ENCODE measurements at regions not wholly inside any gene's neighbourhood (a gene's known extent, or its start where the extent isn't known, plus 50 kb on each side); places are given as distances from the start of the nearest gene placed in this dataset.
A peak's percentile ranks its signal among the peaks of the same experiment; 100 is the strongest.

- no peak overlapping the region for H3K27ac Mint-ChIP-seq (ENCODE audit: low read depth, unreplicated experiment)
- DNase-seq (ENCODE audit: unreplicated experiment), result no peak
- TF ChIP-seq CTCF (IDR thresholded peaks at IDR 0.05; ENCODE audit: unreplicated experiment), result no peak
- CTCF ChIA-PET, result no interaction called here
- H3K4me1 Mint-ChIP-seq (ENCODE audit: insufficient read depth, unreplicated experiment), result peaks cover 9% of the 10 kb centered on the region
- BruUV-seq (replicated peaks), result no TSS peak
- POLR2A ChIA-PET, result no interaction called here
- no peak overlapping the region for H3K4me3 Mint-ChIP-seq (ENCODE audit: unreplicated experiment)
- no peaks in the 10 kb centered on the region for H3K27me3 Mint-ChIP-seq (ENCODE audit: insufficient read depth, unreplicated experiment)
- intact Hi-C loops (cut with micrococcal nuclease), result no loop called here
- peaks cover 6% of the 10 kb centered on the region for H3K36me3 Mint-ChIP-seq (ENCODE audit: insufficient read depth, unreplicated experiment)
- no peaks in the 10 kb centered on the region for H3K9me3 Mint-ChIP-seq (ENCODE audit: unreplicated experiment)
Observed at GRCh38 chr18:76205906-76206305, 289.1 kb downstream of the ZNF516 start.

- POLR2A ChIA-PET, result no interaction called here
- H3K4me1 Mint-ChIP-seq (ENCODE audit: insufficient read depth, unreplicated experiment), result no peaks in the 10 kb centered on the region
- H3K9me3 Mint-ChIP-seq (ENCODE audit: unreplicated experiment), result peaks cover under 1% of the 10 kb centered on the region
Observed at GRCh38 chr18:76203552-76203951, 291.5 kb downstream of the ZNF516 start.

GRCh38 chr18:76202322-76202721 is 292.7 kb downstream of the ZNF516 start:
- CTCF ChIA-PET, result no interaction called here
- POLR2A ChIA-PET, result no interaction called here

More at GRCh38 chr18:76203552-76203951, 291.5 kb downstream of the ZNF516 start:
- intact Hi-C loops (cut with micrococcal nuclease), result no loop called here
- Mint-ChIP-seq H3K27me3 (ENCODE audit: insufficient read depth, unreplicated experiment) (no peaks in the 10 kb centered on the region), H3K4me3 (ENCODE audit: unreplicated experiment) (no peak overlapping the region), H3K36me3 (ENCODE audit: insufficient read depth, unreplicated experiment) (peaks cover 6% of the 10 kb centered on the region), H3K27ac (ENCODE audit: low read depth, unreplicated experiment) (no peak overlapping the region)
- CTCF ChIA-PET, result interaction anchor here (0.6 kb wide), 1 partner anchor 62 kb away, joined by 6 read pairs; no protein-coding TSS in a partner anchor
- BruUV-seq (replicated peaks), result no TSS peak
- TF ChIP-seq CTCF (IDR thresholded peaks at IDR 0.05; ENCODE audit: unreplicated experiment), result no peak
- DNase-seq (ENCODE audit: unreplicated experiment), result no peak

GRCh38 chr18:76195601-76196000 is 299.4 kb downstream of the ZNF516 start:
- ChIA-PET CTCF (interaction anchor here (0.6 to 0.9 kb wide), 2 partner anchors 13 to 1697 kb away, joined by 3 to 4 read pairs; no protein-coding TSS in a partner anchor), POLR2A (no interaction called here)
- no peak for TF ChIP-seq CTCF (IDR thresholded peaks at IDR 0.05; ENCODE audit: unreplicated experiment)
- intact Hi-C loops (cut with micrococcal nuclease), result no loop called here
- H3K27me3 Mint-ChIP-seq (ENCODE audit: insufficient read depth, unreplicated experiment), result no peaks in the 10 kb centered on the region
- peaks cover 5% of the 10 kb centered on the region for H3K4me1 Mint-ChIP-seq (ENCODE audit: insufficient read depth, unreplicated experiment)
- H3K4me3 Mint-ChIP-seq (ENCODE audit: unreplicated experiment), result no peak overlapping the region
- peaks cover 8% of the 10 kb centered on the region for H3K9me3 Mint-ChIP-seq (ENCODE audit: unreplicated experiment)
- DNase-seq (ENCODE audit: unreplicated experiment), result peak; percentile 27
- BruUV-seq (replicated peaks), result no TSS peak
- no peak overlapping the region for H3K27ac Mint-ChIP-seq (ENCODE audit: low read depth, unreplicated experiment)
- H3K36me3 Mint-ChIP-seq (ENCODE audit: insufficient read depth, unreplicated experiment), result no peaks in the 10 kb centered on the region

More at GRCh38 chr18:76202322-76202721, 292.7 kb downstream of the ZNF516 start:
- Mint-ChIP-seq H3K4me1 (ENCODE audit: insufficient read depth, unreplicated experiment) (no peaks in the 10 kb centered on the region), H3K27ac (ENCODE audit: low read depth, unreplicated experiment) (no peak overlapping the region), H3K27me3 (ENCODE audit: insufficient read depth, unreplicated experiment) (no peaks in the 10 kb centered on the region), H3K36me3 (ENCODE audit: insufficient read depth, unreplicated experiment) (peaks cover 6% of the 10 kb centered on the region), H3K9me3 (ENCODE audit: unreplicated experiment) (peaks cover 8% of the 10 kb centered on the region), H3K4me3 (ENCODE audit: unreplicated experiment) (no peak overlapping the region)
- TF ChIP-seq CTCF (IDR thresholded peaks at IDR 0.05; ENCODE audit: unreplicated experiment), result no peak
- no TSS peak for BruUV-seq (replicated peaks)
- DNase-seq (ENCODE audit: unreplicated experiment), result no peak
- intact Hi-C loops (cut with micrococcal nuclease), result no loop called here

Measured in MCF 10A (cell line).